Kidney (tissue), 13 donors: ENCODE measurements at regions not wholly inside any gene's neighbourhood (a gene's known extent, or its start where the extent isn't known, plus 50 kb on each side); places are given as distances from the start of the nearest gene placed in this dataset.

ENCODE experiments used
- DNase-seq, 5 donors: peaks; one replicate each; pipeline ENCODE4 v3.0.0-alpha.2; 2013 to 2020
- FAIRE-seq: peaks from 2 replicates; lab custom pipeline; 2012; peaks lifted over from hg19 to GRCh38; lab: Jason Lieb, UNC
- H3K27ac ChIP-seq, 2 donors: one replicate each; pipeline ENCODE4 v1.7.0; 2013; ENCODE audit warnings: low read depth in 2 of 2, low read length in 2 of 2, inconsistent platforms in 1 of 2
- H3K27me3 ChIP-seq: one replicate; pipeline ENCODE4 v1.7.1; 2013; ENCODE audit warnings: low read length, inconsistent platforms; ENCODE audit not compliant: control insufficient read depth, insufficient read depth
- H3K36me3 ChIP-seq, 3 donors: one replicate each; pipeline versions ENCODE4 v1.7.0 to v1.7.1; 2013; ENCODE audit warnings: low read length in 3 of 3, control low read depth in 1 of 3, inconsistent platforms in 1 of 3; ENCODE audit not compliant: insufficient read depth in 3 of 3, control insufficient read depth in 2 of 3
- H3K4me1 ChIP-seq, 3 donors: one replicate each; pipeline versions ENCODE4 v1.7.0 to v1.7.1; 2013; ENCODE audit warnings: low read length in 3 of 3, inconsistent platforms in 1 of 3, low read depth in 1 of 3; ENCODE audit not compliant: control insufficient read depth in 2 of 3, insufficient read depth in 2 of 3
- H3K4me3 ChIP-seq, 3 donors: one replicate each; pipeline versions ENCODE4 v1.7.0 to v1.8.1; 2013; ENCODE audit warnings: low read length in 3 of 3, control low read depth in 1 of 3, inconsistent platforms in 1 of 3
- H3K9ac ChIP-seq, 3 donors: one replicate each; pipeline versions ENCODE4 v1.7.0 to v1.7.1; 2013; ENCODE audit warnings: low read length in 3 of 3, control low read depth in 1 of 3, inconsistent platforms in 1 of 3
- H3K9me3 ChIP-seq, 3 donors: one replicate each; pipeline versions ENCODE4 v1.7.0 to v1.7.1; 2013; ENCODE audit warnings: low read length in 3 of 3, control low read depth in 1 of 3, inconsistent platforms in 1 of 3; ENCODE audit not compliant: control insufficient read depth in 2 of 3, insufficient read depth in 1 of 3
- intact Hi-C: fragments of 100-400 bp; cut with DNase I; formaldehyde crosslinking; loops from one replicate; pipeline ENCODE4 v1.11.1; 2022
- TF ChIP-seq, protein P1 (sequence below): IDR thresholded peaks from 3 replicates; pipeline ENCODE4 v1.5.1; 2012; ENCODE audit warnings: mild to moderate bottlenecking, moderate library complexity, borderline replicate concordance; ENCODE audit not compliant: insufficient read depth; ENCODE audit errors: extremely low read depth
- donor health status: control.
- donor health status: control.
- donor health status: control.
- donor health status: control.
- donor health status: control.
- donor health status: DM: yes; HTN: yes; CAD: no.
- donor health status: Normal renal cell carcinoma (clear cell type).

DNA sequence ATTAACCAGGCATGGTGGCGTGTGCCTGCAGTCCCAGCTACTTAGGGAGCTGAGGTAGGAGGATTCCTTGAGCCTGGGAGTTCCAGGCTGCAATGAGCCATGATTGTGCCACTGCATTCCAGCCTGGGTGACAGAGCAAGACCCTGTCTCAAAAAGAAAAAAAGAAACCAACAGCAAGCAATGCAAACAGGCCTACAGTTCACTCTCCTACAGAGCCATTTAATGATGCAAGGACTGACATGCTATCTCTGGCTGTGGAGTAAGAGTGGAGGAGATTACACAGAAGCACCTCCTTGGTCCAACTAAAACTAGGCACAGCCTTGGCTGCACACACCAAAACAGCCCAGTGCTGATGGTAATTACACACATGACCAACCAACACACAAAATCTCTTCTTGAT lies 127.5 kb upstream of the SOD1 start:
- Histone ChIP-seq H3K4me1 (no peaks in the 10 kb centered on the region), H3K36me3 (no peaks in the 10 kb centered on the region), H3K27ac (no peak overlapping the region), H3K4me3 (no peak overlapping the region), H3K27me3 (no peaks in the 10 kb centered on the region), H3K9me3 (no peaks in the 10 kb centered on the region), H3K9ac (no peak overlapping the region)
- DNase-seq (peak in 4 of 5 donors; percentile 2 to 80 (median 58)), FAIRE-seq (no peak)
- intact Hi-C loops: no loop called here
- TF ChIP-seq, protein P1, sequence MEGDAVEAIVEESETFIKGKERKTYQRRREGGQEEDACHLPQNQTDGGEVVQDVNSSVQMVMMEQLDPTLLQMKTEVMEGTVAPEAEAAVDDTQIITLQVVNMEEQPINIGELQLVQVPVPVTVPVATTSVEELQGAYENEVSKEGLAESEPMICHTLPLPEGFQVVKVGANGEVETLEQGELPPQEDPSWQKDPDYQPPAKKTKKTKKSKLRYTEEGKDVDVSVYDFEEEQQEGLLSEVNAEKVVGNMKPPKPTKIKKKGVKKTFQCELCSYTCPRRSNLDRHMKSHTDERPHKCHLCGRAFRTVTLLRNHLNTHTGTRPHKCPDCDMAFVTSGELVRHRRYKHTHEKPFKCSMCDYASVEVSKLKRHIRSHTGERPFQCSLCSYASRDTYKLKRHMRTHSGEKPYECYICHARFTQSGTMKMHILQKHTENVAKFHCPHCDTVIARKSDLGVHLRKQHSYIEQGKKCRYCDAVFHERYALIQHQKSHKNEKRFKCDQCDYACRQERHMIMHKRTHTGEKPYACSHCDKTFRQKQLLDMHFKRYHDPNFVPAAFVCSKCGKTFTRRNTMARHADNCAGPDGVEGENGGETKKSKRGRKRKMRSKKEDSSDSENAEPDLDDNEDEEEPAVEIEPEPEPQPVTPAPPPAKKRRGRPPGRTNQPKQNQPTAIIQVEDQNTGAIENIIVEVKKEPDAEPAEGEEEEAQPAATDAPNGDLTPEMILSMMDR: no peak

DNA sequence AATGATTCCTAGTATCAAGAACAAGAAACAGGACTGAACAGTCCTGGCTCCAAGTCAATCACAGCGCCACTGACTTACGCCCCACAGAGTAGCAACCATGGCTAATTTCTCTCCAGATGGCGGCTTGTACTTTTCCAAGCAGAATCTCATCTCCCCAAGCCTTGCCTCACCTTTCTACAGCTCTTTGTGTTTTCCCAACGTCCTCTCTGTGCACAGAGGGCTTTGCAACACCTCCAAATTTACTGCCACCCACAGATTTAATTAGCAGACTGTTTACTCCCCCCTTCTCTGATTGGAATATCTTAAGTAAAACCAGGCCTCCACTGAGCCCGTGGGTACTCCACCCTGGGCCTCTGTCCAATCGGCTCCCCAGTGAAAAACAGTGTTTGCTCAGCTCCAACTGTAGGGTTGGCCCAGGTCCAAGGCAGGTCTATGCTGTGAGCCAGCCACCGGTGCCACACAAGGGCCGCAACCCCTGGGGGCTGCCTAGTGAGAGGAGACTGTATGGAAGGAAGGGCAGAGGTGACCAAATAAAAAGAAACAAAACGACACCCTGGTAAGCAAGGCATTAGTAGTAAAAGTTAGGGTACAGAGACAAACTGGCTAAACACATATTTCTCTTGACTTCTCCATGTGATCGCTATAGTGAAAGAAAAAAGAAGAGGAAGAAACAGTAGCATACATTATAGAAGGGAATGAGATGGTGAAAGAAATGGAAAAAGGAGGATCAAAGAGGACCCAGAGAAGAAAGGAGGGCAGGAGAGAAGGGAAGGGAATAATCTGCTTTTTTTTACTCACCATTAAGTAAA lies 128.4 kb upstream of the SOD1 start:
- no peak overlapping the region for H3K27ac ChIP-seq
- H3K4me3 ChIP-seq: no peak overlapping the region
- no peaks in the 10 kb centered on the region for H3K27me3 ChIP-seq
- intact Hi-C loops: no loop called here
- DNase-seq (peak in 3 of 5 donors; percentile 37 to 59 (median 44)), FAIRE-seq (no peak)
- H3K4me1 ChIP-seq: no peaks in the 10 kb centered on the region
- TF ChIP-seq, protein P1: no peak
- H3K9ac ChIP-seq: no peak overlapping the region
- no peaks in the 10 kb centered on the region for H3K9me3 ChIP-seq
- H3K36me3 ChIP-seq: no peaks in the 10 kb centered on the region

DNA sequence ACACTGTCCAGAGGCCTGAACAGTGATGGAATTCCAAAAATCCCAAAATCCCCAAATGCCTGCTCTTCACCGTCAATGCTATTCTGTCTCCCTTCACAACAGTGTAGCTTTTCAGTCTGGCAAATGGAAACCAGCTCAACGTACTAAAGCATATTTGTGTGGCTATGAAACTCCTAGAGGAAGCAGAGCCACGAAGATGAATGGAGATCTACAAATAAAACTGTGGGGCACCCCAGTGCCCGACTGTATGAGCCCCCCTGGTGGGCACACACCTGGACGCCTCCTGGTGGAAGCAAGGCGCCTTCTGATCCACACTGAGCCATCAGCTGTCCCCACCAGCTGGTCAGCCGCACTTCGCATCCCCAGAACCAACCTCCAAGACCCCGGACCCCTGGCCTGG lies 129.1 kb upstream of the SOD1 start:
- FAIRE-seq (no peak), DNase-seq (no peak)
- Histone ChIP-seq H3K9ac (no peak overlapping the region), H3K4me1 (no peaks in the 10 kb centered on the region), H3K9me3 (no peaks in the 10 kb centered on the region), H3K27ac (no peak overlapping the region), H3K4me3 (no peak overlapping the region), H3K27me3 (no peaks in the 10 kb centered on the region), H3K36me3 (no peaks in the 10 kb centered on the region)
- TF ChIP-seq, protein P1: no peak
- intact Hi-C loops: no loop called here
